Parathyroid adenoma (tissue), 2 donors: ENCODE measurements at regions not wholly inside any gene's neighbourhood (a gene's known extent, or its start where the extent isn't known, plus 50 kb on each side); places are given as distances from the start of the nearest gene placed in this dataset.

Experiments used
- H2AFZ ChIP-seq: fragments of 300-600 bp; sonication (generic); one replicate; pipeline ENCODE4 v1.7.0; 2017; ENCODE audit warnings: antibody characterized with exemption, mild to moderate bottlenecking
- H3K27ac ChIP-seq: fragments of 300-600 bp; sonication (generic); one replicate; pipeline ENCODE4 v1.7.0; 2017
- H3K27me3 ChIP-seq: fragments of 300-600 bp; sonication (generic); one replicate; pipeline ENCODE4 v1.7.0; 2017; ENCODE audit warnings: low read length; ENCODE audit not compliant: control insufficient read depth, insufficient read depth
- H3K36me3 ChIP-seq: fragments of 300-600 bp; sonication (generic); one replicate; pipeline ENCODE4 v1.7.0; 2017; ENCODE audit warnings: low read length; ENCODE audit not compliant: control insufficient read depth, insufficient read depth
- H3K4me1 ChIP-seq: fragments of 300-600 bp; sonication (generic); one replicate; pipeline ENCODE4 v1.7.0; 2017; ENCODE audit warnings: control low read depth
- H3K4me2 ChIP-seq: fragments of 300-600 bp; sonication (generic); one replicate; pipeline ENCODE4 v1.7.0; 2017; ENCODE audit warnings: low read length
- H3K4me3 ChIP-seq: fragments of 300-600 bp; sonication (generic); one replicate; pipeline ENCODE4 v1.7.0; 2017; ENCODE audit warnings: low read depth, low read length
- H3K79me2 ChIP-seq: fragments of 300-600 bp; sonication (generic); one replicate; pipeline ENCODE4 v1.7.0; 2017; ENCODE audit warnings: control low read depth
- H3K9ac ChIP-seq: fragments of 300-600 bp; sonication (generic); one replicate; pipeline ENCODE4 v1.7.0; 2017; ENCODE audit warnings: mild to moderate bottlenecking
- H3K9me3 ChIP-seq: fragments of 300-600 bp; sonication (generic); one replicate; pipeline ENCODE4 v1.7.0; 2017; ENCODE audit warnings: low read length; ENCODE audit not compliant: control insufficient read depth
- TF ChIP-seq, protein P1 (sequence below): fragments of 300-600 bp; sonication (generic); IDR thresholded peaks from one replicate; pipeline ENCODE4 v1.7.0; 2017; ENCODE audit warnings: antibody characterized with exemption, mild to moderate bottlenecking
- donor health status: primary hyperparathyroidism.

DNA sequence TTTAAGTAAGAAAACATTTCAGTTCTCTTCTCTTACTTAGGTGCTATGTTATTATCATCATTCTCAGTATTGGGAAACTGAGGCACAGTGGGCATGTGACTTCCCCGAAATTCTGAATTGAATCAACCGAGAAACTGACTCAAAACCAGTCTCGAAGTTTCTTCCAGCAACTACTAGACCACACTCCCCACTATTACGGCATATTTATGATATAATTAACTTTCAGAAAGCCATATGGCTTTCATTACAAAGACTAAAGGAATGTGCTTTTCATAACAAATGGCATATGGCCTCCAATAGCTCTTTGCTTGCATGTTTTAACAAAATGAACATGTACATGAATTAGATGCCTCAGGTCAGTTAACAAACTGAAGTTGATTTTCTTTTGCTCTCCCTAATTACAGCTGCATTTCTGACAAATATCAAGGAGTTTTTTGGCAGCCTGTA, 182.9 kb upstream of the SLC38A2 start:
- Histone ChIP-seq H3K4me1 (peaks cover 29% of the 10 kb centered on the region), H3K27ac (peak overlapping the region; percentile 83), H2AFZ (peak overlapping the region; percentile 6), H3K4me3 (no peak overlapping the region), H3K36me3 (no peaks in the 10 kb centered on the region), H3K27me3 (no peaks in the 10 kb centered on the region), H3K79me2 (no peaks in the 10 kb centered on the region), H3K4me2 (no peak overlapping the region), H3K9me3 (no peaks in the 10 kb centered on the region), H3K9ac (no peak overlapping the region)
- TF ChIP-seq, protein P1, sequence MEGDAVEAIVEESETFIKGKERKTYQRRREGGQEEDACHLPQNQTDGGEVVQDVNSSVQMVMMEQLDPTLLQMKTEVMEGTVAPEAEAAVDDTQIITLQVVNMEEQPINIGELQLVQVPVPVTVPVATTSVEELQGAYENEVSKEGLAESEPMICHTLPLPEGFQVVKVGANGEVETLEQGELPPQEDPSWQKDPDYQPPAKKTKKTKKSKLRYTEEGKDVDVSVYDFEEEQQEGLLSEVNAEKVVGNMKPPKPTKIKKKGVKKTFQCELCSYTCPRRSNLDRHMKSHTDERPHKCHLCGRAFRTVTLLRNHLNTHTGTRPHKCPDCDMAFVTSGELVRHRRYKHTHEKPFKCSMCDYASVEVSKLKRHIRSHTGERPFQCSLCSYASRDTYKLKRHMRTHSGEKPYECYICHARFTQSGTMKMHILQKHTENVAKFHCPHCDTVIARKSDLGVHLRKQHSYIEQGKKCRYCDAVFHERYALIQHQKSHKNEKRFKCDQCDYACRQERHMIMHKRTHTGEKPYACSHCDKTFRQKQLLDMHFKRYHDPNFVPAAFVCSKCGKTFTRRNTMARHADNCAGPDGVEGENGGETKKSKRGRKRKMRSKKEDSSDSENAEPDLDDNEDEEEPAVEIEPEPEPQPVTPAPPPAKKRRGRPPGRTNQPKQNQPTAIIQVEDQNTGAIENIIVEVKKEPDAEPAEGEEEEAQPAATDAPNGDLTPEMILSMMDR: no peak

GRCh38 chr12:46554460-46554859, 181.9 kb upstream of the SLC38A2 start:
- TF ChIP-seq, protein P1: no peak
- Histone ChIP-seq H3K27me3 (no peaks in the 10 kb centered on the region), H3K9me3 (no peaks in the 10 kb centered on the region), H3K9ac (no peak overlapping the region), H3K79me2 (no peaks in the 10 kb centered on the region), H3K4me1 (peaks cover 21% of the 10 kb centered on the region), H3K36me3 (no peaks in the 10 kb centered on the region), H3K4me3 (no peak overlapping the region), H3K4me2 (no peak overlapping the region), H3K27ac (no peak overlapping the region), H2AFZ (no peak overlapping the region)

- Histone ChIP-seq H2AFZ (no peak overlapping the region), H3K79me2 (no peaks in the 10 kb centered on the region), H3K4me2 (no peak overlapping the region), H3K9me3 (no peaks in the 10 kb centered on the region), H3K27me3 (no peaks in the 10 kb centered on the region), H3K4me1 (peaks cover 20% of the 10 kb centered on the region), H3K4me3 (no peak overlapping the region), H3K36me3 (no peaks in the 10 kb centered on the region), H3K9ac (no peak overlapping the region), H3K27ac (no peak overlapping the region)
- TF ChIP-seq, protein P1: no peak
Measured at GRCh38 chr12:46553911-46554310, 181.3 kb upstream of the SLC38A2 start.

- no peak overlapping the region for H3K27ac ChIP-seq
- H3K79me2 ChIP-seq: no peaks in the 10 kb centered on the region
- no peak overlapping the region for H3K9ac ChIP-seq
- H3K36me3 ChIP-seq: no peaks in the 10 kb centered on the region
- no peaks in the 10 kb centered on the region for H3K27me3 ChIP-seq
- H3K4me1 ChIP-seq: peaks cover 20% of the 10 kb centered on the region
- H3K9me3 ChIP-seq: no peaks in the 10 kb centered on the region
- H3K4me3 ChIP-seq: no peak overlapping the region
- no peak overlapping the region for H3K4me2 ChIP-seq
- H2AFZ ChIP-seq: no peak overlapping the region
- TF ChIP-seq, protein P1: no peak
Measured at GRCh38 chr12:46553266-46553665, 180.7 kb upstream of the SLC38A2 start.

DNA sequence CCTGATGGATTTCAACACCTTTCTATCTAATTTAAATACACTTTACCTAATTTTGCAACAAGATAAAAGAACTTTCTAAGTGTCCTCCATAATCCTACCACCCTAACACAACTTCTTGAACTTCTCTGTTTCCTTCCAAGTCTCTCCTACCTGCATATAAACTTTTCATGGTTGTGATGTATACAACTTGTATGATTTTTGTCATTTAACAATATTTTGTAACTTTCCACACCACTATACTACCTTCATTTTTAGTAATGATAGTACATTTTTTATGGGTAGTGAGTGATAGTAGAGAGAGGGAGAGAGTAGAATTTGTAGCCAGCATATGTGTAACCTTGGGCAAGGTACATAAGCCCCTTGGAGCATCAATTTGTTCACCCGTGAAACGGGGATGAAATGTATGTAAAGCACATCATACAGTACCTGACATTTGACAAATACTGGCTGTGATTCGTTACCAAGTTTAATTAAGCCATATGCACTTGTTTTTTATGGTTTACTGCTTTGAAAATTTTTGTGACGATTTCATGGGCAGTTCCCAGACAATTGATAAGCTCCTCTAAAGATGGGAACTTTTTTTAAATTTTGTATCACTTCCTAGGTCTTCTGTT, 177.8 kb upstream of the SLC38A2 start:
- Histone ChIP-seq H3K9ac (no peak overlapping the region), H3K4me1 (peaks cover 8% of the 10 kb centered on the region), H2AFZ (no peak overlapping the region), H3K27me3 (no peaks in the 10 kb centered on the region), H3K36me3 (no peaks in the 10 kb centered on the region), H3K27ac (no peak overlapping the region), H3K9me3 (no peaks in the 10 kb centered on the region), H3K4me2 (no peak overlapping the region), H3K79me2 (no peaks in the 10 kb centered on the region), H3K4me3 (no peak overlapping the region)
- TF ChIP-seq, protein P1: no peak
